Limb (tissue), 2 donors: ENCODE measurements at regions not wholly inside any gene's neighbourhood (a gene's known extent, or its start where the extent isn't known, plus 50 kb on each side); places are given as distances from the start of the nearest gene placed in this dataset.
"Not testable (repeated sequence)": the region's sequence is repeated elsewhere in the genome, so short reads cannot be mapped to it uniquely, and the experiment has no call there.

ENCODE experiments used
- DNase-seq, 2 donors: peaks; one replicate each; pipeline ENCODE4 v3.0.0-alpha.2; 2016; ENCODE audit errors: extremely low spot score in 2 of 2

- no peak for DNase-seq
Measured at GRCh38 chr18:34352385-34353163, 127.9 kb upstream of the NOL4 start.

GRCh38 chr18:34354351-34354750 lies 129.6 kb upstream of the NOL4 start:
- no peak for DNase-seq

DNA sequence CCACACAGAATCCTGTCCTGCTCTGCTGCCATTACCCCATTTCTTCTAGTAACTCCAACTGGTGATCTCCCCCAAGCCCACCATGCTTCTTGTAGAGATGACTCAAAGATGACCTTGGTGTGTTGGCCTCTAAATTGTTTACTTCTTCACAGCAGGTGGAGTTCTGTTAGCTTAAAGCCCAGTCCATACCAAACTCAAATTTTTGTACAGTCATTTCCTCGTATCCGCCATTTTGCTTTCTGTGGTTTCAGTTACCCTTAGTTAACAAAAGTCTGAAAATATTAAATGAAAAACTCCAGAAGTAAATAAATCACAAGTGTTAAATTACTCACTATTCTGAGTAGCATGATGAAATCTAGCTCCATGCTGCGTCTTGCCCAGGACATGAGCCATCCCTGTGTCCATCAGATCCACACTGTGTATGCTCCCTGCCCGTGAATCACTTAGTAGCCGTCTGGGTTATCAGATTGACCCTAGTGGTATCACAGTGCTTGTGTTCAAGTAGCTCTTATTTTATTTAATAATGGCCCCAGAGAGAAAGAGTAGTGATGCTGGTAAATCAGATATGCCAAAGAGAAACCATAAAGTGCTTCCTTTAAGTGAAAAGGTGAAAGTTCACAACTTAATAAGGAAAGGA lies 133.3 kb upstream of the NOL4 start:
- no peak for DNase-seq

GRCh38 chr18:34358923-34359322 lies 134.2 kb upstream of the NOL4 start:
- DNase-seq = no peak

GRCh38 chr18:34364699-34365098 lies 140.0 kb upstream of the NOL4 start:
- no peak for DNase-seq

DNA sequence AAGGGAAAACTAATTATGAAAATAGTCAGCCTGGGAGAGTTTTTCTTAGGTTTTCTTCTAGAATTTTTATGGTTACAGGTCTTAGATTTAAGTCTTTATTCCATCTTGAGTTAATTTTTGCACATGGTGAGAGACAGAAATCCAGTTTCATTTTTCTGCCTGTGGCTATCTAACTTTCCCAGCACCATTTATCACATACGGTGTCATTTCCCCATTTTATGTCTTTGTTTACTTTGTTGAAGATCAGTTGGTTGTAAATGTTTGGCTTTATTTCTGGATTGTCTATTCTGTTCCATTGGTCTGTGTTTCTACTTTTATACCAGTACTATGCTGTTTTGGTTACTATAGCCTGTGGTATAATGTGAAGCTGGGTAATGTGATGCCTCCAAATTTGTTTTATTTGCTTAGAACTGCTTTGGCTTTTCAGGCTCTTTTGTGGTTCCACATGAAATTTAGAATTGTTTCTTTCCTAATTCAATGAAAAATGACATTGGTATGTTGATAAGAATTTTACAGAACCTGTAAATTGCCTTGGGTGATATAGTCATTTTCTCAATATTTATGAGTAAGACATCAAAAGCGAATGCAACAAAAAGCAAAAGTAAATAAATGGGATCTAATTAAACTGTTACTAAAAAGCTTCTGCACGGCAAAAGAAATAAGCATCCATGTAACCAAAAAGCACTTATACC lies 146.1 kb upstream of the NOL4 start:
- DNase-seq = no peak

DNA sequence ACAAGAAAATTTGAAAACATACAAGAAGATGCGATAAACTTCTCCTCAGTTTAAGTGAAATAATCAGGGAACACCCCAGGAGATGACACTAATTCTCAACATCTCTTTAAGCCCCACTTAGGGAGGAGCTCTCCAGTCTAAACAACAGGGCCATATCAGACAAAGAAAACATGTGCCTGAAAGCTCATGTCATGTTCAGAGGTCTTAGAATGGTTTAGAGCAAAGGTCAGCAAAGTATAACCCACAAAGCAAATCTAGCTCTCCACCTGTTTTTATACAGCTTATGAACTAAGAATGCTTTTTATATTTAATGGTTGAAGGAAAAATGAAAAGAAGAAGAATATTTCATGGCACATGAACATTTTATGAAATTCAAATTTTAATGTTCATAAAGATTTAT lies 155.6 kb upstream of the NOL4 start:
- no peak for DNase-seq

DNA sequence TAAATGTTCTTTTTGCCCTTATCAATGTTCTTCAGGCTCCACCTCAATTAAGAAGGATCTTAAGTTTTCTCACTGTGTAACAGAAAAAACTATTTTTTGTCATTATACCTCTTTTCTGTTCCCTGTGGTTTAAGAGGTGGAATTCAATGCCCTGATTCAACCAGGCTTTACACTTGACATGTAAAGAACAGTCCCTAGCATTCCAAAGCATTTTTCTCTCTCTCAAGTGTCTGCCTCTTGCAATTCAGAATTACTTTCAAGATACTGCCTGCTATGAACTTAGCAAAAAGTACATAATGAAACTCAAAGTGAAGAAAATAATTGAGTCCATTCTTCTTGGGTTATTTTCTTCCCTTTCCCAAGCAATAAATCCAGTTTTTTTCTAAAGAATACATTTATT lies 160.6 kb upstream of the NOL4 start:
- DNase-seq = no peak

GRCh38 chr18:34386803-34387202 lies 162.1 kb upstream of the NOL4 start:
- DNase-seq = no peak

DNA sequence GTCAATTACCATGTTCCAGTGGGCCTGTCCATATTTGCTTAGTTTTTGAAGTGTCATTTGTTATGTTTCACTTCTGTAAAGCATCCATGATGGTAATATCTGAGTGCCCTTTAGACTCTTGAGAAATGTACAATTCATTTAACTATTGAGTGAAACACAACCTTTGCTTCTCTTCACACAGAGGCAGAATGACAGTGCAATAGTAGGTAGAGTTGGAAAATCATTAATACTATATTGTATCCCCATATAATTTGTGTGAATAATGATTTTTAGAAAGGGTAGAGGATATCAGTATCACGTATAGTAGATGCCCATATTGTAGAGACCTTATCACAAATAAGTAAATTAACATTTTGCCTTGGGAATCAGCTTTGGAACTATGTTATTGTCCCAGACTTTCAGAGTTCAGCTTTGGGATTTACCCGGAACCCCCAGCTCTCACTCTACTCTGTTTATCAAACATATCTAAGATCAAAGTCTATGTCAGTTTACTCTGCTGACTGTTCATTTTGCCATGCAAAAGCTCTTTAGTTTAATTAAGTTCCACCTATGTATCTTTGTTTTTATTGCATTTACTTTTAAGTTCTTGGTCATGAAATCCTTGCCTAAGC lies 172.7 kb upstream of the NOL4 start:
- no peak for DNase-seq

DNA sequence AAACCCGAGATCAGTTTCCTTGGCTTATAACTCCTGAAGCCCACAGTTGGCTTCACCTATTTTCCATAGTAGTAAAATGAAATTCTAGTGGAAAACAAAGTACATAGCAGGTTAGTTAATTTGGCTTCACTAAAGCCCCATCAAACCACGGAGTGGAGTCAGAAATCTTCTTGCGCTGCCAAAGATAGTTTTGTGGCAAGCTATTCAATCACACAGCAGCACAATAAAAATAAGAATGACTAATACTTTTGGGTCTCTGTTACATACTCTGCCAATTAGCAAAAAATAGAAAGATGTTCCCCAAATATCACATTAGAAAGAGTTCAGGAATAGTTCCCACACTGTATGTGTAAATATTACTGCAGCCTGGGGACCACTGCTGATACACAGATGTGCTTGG lies 175.2 kb upstream of the NOL4 start:
- DNase-seq = no peak

DNA sequence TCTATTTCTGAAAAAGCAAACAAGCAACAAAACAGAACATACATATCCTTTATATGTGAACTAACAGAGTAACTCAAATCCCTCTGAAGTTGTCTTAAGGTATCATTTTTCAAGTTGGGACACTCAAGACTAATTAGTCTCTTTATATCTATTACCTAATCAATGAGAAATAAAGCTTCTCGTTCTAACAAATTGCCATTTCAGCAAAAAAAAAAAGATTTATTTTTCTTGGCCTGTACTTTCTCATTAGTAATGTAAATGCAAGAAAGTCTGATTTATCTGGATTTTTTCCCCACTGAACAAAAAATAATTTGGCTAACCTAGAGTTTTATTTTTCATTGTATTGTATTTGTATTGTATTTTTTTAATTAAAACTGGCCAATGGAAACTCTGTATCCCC lies 176.1 kb upstream of the NOL4 start:
- DNase-seq = no peak

GRCh38 chr18:34401775-34402174 lies 177.1 kb upstream of the NOL4 start:
- DNase-seq = no peak

- not testable (repeated sequence) for DNase-seq
Measured at GRCh38 chr18:34407471-34407870, 182.8 kb upstream of the NOL4 start.

GRCh38 chr18:34411952-34412351 lies 187.2 kb upstream of the NOL4 start:
- no peak for DNase-seq

DNA sequence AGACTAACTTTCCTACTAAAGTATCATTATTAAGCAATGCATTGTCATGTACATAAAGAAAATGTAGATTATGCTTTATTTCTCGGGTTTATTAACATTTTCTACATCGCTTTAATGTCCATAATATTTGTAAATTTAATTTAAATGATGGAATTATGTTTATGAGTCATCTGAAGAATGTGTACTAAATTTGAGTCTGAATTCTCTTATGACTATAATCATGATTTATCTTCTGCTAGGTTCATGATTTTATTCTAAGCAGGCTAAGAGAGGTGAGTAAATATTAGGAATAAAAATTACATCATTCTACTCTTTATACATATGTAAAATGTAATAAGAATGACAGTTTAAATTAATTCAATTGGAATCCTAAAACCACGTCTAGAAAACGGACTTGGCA lies 206.3 kb upstream of the NOL4 start:
- DNase-seq = no peak

DNA sequence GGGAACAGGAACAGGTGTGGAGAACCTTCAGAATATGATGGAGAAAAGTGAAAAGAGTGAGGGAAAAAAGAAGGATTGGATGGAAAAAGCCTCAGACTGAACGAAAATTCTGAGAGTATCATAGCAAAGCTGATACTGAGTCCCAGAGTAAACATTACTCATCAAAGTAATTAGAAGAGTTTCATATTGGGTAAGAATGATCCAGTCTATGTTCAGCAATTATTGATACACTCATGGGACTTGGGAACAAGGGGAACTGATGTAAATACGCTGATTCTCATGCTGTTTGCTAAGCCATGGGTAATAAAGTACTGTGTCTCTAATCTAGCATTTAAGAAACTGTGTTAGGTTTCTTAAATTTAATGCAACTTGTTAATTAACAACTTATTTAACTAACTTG lies 219.9 kb upstream of the NOL4 start:
- DNase-seq = no peak

GRCh38 chr18:34448662-34449061 lies 223.9 kb upstream of the NOL4 start:
- no peak for DNase-seq

GRCh38 chr18:34457761-34458160 lies 233.0 kb upstream of the NOL4 start:
- no peak for DNase-seq

- DNase-seq = no peak
Measured at GRCh38 chr18:34458410-34458977, 233.8 kb upstream of the NOL4 start.

DNA sequence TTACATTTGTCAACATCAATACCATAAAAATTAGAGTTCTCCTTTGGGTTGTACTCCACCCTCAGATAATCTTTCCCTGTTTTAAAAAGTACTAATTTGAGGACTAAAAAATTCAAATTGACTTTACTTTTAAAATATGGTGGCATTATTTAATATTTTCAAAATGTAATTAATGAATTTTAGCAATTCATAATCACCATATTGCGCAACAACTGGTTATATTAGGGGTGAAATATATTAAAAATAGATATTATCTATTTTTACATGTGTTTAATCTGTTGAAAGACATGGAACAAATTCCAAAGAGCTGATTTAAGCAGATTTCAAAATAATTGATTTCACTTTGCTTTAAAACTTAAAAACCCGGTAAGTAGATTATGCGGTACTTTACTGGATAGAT lies 236.6 kb upstream of the NOL4 start:
- no peak for DNase-seq

DNA sequence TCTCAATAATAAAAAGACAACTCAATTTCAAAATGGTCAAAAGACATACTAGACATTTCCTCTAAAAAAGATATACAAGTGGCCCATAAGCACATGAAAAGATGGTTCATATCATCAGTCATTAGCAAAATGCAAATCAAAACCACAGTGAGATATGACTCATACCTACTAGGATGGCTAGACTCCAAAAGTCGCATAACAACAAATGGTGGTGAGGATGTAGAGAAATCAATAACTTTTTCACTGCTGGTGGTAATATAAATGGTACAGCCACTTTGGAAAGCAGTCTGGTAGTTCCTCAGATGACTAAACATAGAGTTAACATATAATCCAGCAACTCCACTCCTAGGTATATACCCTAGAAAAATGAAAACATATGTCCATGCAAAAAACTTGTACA lies 242.3 kb upstream of the NOL4 start:
- no peak for DNase-seq
